HCT116 (cell line): ENCODE measurements at regions not wholly inside any gene's neighbourhood (a gene's known extent, or its start where the extent isn't known, plus 50 kb on each side); places are given as distances from the start of the nearest gene placed in this dataset.

Source experiments
- CEBPB ChIP-seq: IDR thresholded peaks from 2 replicates; pipeline ENCODE4 v1.6.1; 2012; ENCODE audit warnings: low read depth
- EZH2 ChIP-seq: fragments of 200-600 bp; sonication (generic); IDR thresholded peaks from 2 replicates; pipeline ENCODE4 v1.6.1; 2017; ENCODE audit warnings: antibody characterized with exemption, mixed run types

GRCh38 chr6:119865466-119866350, 516.1 kb upstream of the MAN1A1 start:
- TF ChIP-seq EZH2 (no peak), CEBPB (no peak)
